Nucleus accumbens (tissue), 56 donors: ENCODE measurements at regions not wholly inside any gene's neighbourhood (a gene's known extent, or its start where the extent isn't known, plus 50 kb on each side); places are given as distances from the start of the nearest gene placed in this dataset.
"Not testable (repeated sequence)": the region's sequence is repeated elsewhere in the genome, so short reads cannot be mapped to it uniquely, and the experiment has no call there.

Experiments
- DNase-seq, 56 donors: peaks; one replicate each; lab custom pipeline; 2025; lab: John Stamatoyannopoulos, UW

- no peak for DNase-seq
Observed at GRCh38 chr13:55727683-55728082, 1413.0 kb upstream of the PRR20A start.

GRCh38 chr13:55728247-55728646 lies 1412.5 kb upstream of the PRR20A start:
- no peak for DNase-seq

GRCh38 chr13:55745828-55746227 lies 1394.9 kb upstream of the PRR20A start:
- DNase-seq = no peak

GRCh38 chr13:55761986-55762385 lies 1378.7 kb upstream of the PRR20A start:
- no peak for DNase-seq

- no peak for DNase-seq
Observed at GRCh38 chr13:55777612-55778011, 1363.1 kb upstream of the PRR20A start.

- DNase-seq = no peak
Observed at GRCh38 chr13:55783841-55784240, 1356.9 kb upstream of the PRR20A start.

- DNase-seq = no peak
Observed at GRCh38 chr13:55788548-55788947, 1352.2 kb upstream of the PRR20A start.

- DNase-seq = no peak
Observed at GRCh38 chr13:55792544-55793193, 1348.0 kb upstream of the PRR20A start.

- no peak for DNase-seq
Observed at GRCh38 chr13:55815458-55816033, 1325.2 kb upstream of the PRR20A start.

GRCh38 chr13:55816976-55817601 lies 1323.6 kb upstream of the PRR20A start:
- no peak for DNase-seq

- DNase-seq = no peak
Observed at GRCh38 chr13:55820817-55821216, 1319.9 kb upstream of the PRR20A start.

- no peak for DNase-seq
Observed at GRCh38 chr13:55869648-55870047, 1271.1 kb upstream of the PRR20A start.

- DNase-seq = no peak
Observed at GRCh38 chr13:55887561-55887960, 1253.2 kb upstream of the PRR20A start.

- no peak for DNase-seq
Observed at GRCh38 chr13:55893540-55893939, 1247.2 kb upstream of the PRR20A start.

GRCh38 chr13:55937180-55937579 lies 1203.5 kb upstream of the PRR20A start:
- no peak for DNase-seq

GRCh38 chr13:55948175-55948574 lies 1192.5 kb upstream of the PRR20A start:
- no peak for DNase-seq

GRCh38 chr13:55963934-55964333 lies 1176.8 kb upstream of the PRR20A start:
- DNase-seq = no peak

- no peak for DNase-seq
Observed at GRCh38 chr13:55967055-55967454, 1173.7 kb upstream of the PRR20A start.

GRCh38 chr13:55977436-55977835 lies 1163.3 kb upstream of the PRR20A start:
- DNase-seq = no peak

- no peak for DNase-seq
Observed at GRCh38 chr13:55981381-55981780, 1159.3 kb upstream of the PRR20A start.

GRCh38 chr13:55984026-55984425 lies 1156.7 kb upstream of the PRR20A start:
- not testable (repeated sequence) for DNase-seq

- DNase-seq = no peak
Observed at GRCh38 chr13:55990631-55991030, 1150.1 kb upstream of the PRR20A start.
